WTC11 (cell line): ENCODE measurements at regions not wholly inside any gene's neighbourhood (a gene's known extent, or its start where the extent isn't known, plus 50 kb on each side); places are given as distances from the start of the nearest gene placed in this dataset.
A peak's percentile ranks its signal among the peaks of the same experiment; 100 is the strongest.

Source experiments
- ATAC-seq: fragments of 200-7000 bp; cut with Tn5 transposase; 2 replicates; pipeline ENCODE4 v1.10.0; 2021; ENCODE audit warnings: mild to moderate bottlenecking, moderate library complexity
- CTCF ChIA-PET: fragments of 300-600 bp; sonication (Branson Sonifier 250); formaldehyde crosslinking; loops from one replicate; lab custom pipeline; 2021; ENCODE audit warnings: antibody characterized with exemption; lab: Charles Lee
- POLR2A ChIA-PET: fragments of 350-600 bp; sonication (Branson Sonifier 250); formaldehyde crosslinking; loops from one replicate; lab custom pipeline; 2021; ENCODE audit warnings: antibody characterized with exemption; lab: Charles Lee
- DNase-seq: peaks from one replicate; pipeline ENCODE4 v3.0.0; 2021; ENCODE audit warnings: low spot score
- H3K27ac Mint-ChIP-seq: 2 replicates; pipeline ENCODE4 v1.8.0; 2021; ENCODE audit warnings: mixed read lengths
- H3K27me3 Mint-ChIP-seq: 2 replicates; pipeline ENCODE4 v1.8.0; 2021; ENCODE audit warnings: low read depth, mild to moderate bottlenecking, moderate library complexity, mixed read lengths
- H3K36me3 Mint-ChIP-seq: 2 replicates; pipeline ENCODE4 v1.8.0; 2021; ENCODE audit warnings: mixed read lengths
- H3K4me1 Mint-ChIP-seq: 2 replicates; pipeline ENCODE4 v1.8.0; 2022; ENCODE audit warnings: mixed read lengths
- H3K4me3 Mint-ChIP-seq: 2 replicates; pipeline ENCODE4 v1.8.0; 2021; ENCODE audit warnings: mild to moderate bottlenecking, moderate library complexity, mixed read lengths
- H3K9me3 Mint-ChIP-seq: 2 replicates; pipeline ENCODE4 v1.8.0; 2021; ENCODE audit warnings: mixed read lengths
- ATF1 ChIP-seq: sonication (generic); formaldehyde crosslinking; IDR thresholded peaks from 2 replicates; pipeline ENCODE4 v1.8.1; 2023; ENCODE audit warnings: mild to moderate bottlenecking, moderate library complexity, missing genetic modification reagents
- CREM ChIP-seq: sonication (generic); formaldehyde crosslinking; IDR thresholded peaks from 2 replicates; pipeline ENCODE4 v1.8.1; 2022; ENCODE audit warnings: mild to moderate bottlenecking, missing genetic modification reagents, moderate library complexity
- EMX1 ChIP-seq: fragments of 250-450 bp; sonication (Bioruptor Pico); IDR thresholded peaks from 2 replicates; pipeline ENCODE4 v1.8.0; 2021; ENCODE audit warnings: mild to moderate bottlenecking
- ETV6 ChIP-seq: sonication (generic); formaldehyde crosslinking; IDR thresholded peaks from 2 replicates; pipeline ENCODE4 v1.8.1; 2022; ENCODE audit warnings: mild to moderate bottlenecking, missing genetic modification reagents
- FOXK1 ChIP-seq: sonication (generic); formaldehyde crosslinking; IDR thresholded peaks from 2 replicates; pipeline ENCODE4 v1.8.0; 2022; ENCODE audit warnings: mild to moderate bottlenecking, moderate library complexity, missing genetic modification reagents
- GABPB1 ChIP-seq: sonication (generic); formaldehyde crosslinking; IDR thresholded peaks from 2 replicates; pipeline ENCODE4 v1.8.1; 2023; ENCODE audit warnings: mild to moderate bottlenecking, missing genetic modification reagents
- IRF2 ChIP-seq: sonication (generic); formaldehyde crosslinking; IDR thresholded peaks from 2 replicates; pipeline ENCODE4 v1.8.0; 2022; ENCODE audit warnings: low read depth, missing genetic modification reagents, borderline replicate concordance
- JUN ChIP-seq: sonication (generic); formaldehyde crosslinking; IDR thresholded peaks from 2 replicates; pipeline ENCODE4 v1.8.0; 2023; ENCODE audit warnings: mild to moderate bottlenecking, missing genetic modification reagents
- KAT7 ChIP-seq: sonication (generic); formaldehyde crosslinking; IDR thresholded peaks from 2 replicates; pipeline ENCODE4 v1.8.1; 2023; ENCODE audit warnings: missing genetic modification reagents, mild to moderate bottlenecking, borderline replicate concordance
- NFATC4 ChIP-seq: fragments of 250-450 bp; sonication (Bioruptor Pico); IDR thresholded peaks from 2 replicates; pipeline ENCODE4 v1.9.0; 2021; ENCODE audit warnings: mild to moderate bottlenecking
- NR1H2 ChIP-seq: sonication (generic); formaldehyde crosslinking; IDR thresholded peaks from 2 replicates; pipeline ENCODE4 v1.9.0; 2021; ENCODE audit warnings: mild to moderate bottlenecking, moderate library complexity, missing genetic modification reagents
- OVOL2 ChIP-seq: fragments of 250-450 bp; sonication (Bioruptor Pico); IDR thresholded peaks from 2 replicates; pipeline ENCODE4 v1.9.0; 2021; ENCODE audit warnings: mild to moderate bottlenecking, borderline replicate concordance
- SMAD3 ChIP-seq: sonication (generic); formaldehyde crosslinking; IDR thresholded peaks from 2 replicates; pipeline ENCODE4 v1.8.0; 2022; ENCODE audit warnings: missing genetic modification reagents, mild to moderate bottlenecking, borderline replicate concordance
- SP1 ChIP-seq: sonication (generic); formaldehyde crosslinking; conservative IDR thresholded peaks from 2 replicates; pipeline ENCODE4 v1.8.1; 2022; ENCODE audit warnings: missing genetic modification reagents
- ZBTB21 ChIP-seq: sonication (generic); formaldehyde crosslinking; IDR thresholded peaks from 2 replicates; pipeline ENCODE4 v1.8.1; 2023; ENCODE audit warnings: mild to moderate bottlenecking, missing genetic modification reagents, borderline replicate concordance
- ZNF396 ChIP-seq: fragments of 250-450 bp; sonication (Bioruptor Pico); IDR thresholded peaks from 2 replicates; pipeline ENCODE4 v1.8.0; 2021; ENCODE audit warnings: mild to moderate bottlenecking, moderate library complexity, borderline replicate concordance
- ZNF416 ChIP-seq: fragments of 250-450 bp; sonication (Bioruptor Pico); IDR thresholded peaks from 2 replicates; pipeline ENCODE4 v1.9.0; 2021; ENCODE audit warnings: mild to moderate bottlenecking, inconsistent platforms
- TF ChIP-seq, protein P1 (sequence below): sonication (generic); formaldehyde crosslinking; IDR thresholded peaks from 2 replicates; pipeline ENCODE4 v1.8.1; 2023; ENCODE audit warnings: mild to moderate bottlenecking, missing genetic modification reagents, moderate library complexity
- TF ChIP-seq, protein P2 (sequence below): sonication (generic); formaldehyde crosslinking; IDR thresholded peaks from 2 replicates; pipeline ENCODE4 v1.8.0; 2023; ENCODE audit warnings: missing genetic modification reagents, mild to moderate bottlenecking, borderline replicate concordance
- TF ChIP-seq, protein P3 (sequence below): sonication (generic); formaldehyde crosslinking; IDR thresholded peaks from 2 replicates; pipeline ENCODE4 v1.8.0; 2022; ENCODE audit warnings: mild to moderate bottlenecking, missing genetic modification reagents
- TF ChIP-seq, protein P4 (sequence below): fragments of 250-450 bp; sonication (Bioruptor Pico); IDR thresholded peaks from 2 replicates; pipeline ENCODE4 v1.9.0; 2021; ENCODE audit warnings: mild to moderate bottlenecking

DNA sequence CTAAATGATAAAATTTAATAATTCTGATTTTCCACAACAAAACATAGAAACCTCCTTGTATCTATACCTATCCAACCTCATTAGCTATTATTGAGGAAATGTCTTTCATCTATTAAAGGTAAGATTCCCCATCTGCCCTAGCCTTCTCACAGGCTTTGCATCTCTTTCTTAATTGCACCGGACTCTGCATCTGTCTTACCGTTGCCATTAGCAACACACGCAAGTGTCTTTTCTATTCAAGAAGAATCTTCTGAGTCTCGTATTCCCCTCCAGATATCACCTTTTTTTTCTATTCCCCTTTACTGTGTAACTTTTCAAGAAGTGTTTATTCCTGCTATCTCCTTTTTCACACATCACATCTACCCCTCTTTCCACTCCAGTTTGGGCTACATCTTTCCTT, 500.0 kb downstream of the NOVA1 start:
- ATAC-seq (no peak), DNase-seq (no peak)
- no peak overlapping the region for H3K4me3 Mint-ChIP-seq
- no peaks in the 10 kb centered on the region for H3K9me3 Mint-ChIP-seq
- H3K4me1 Mint-ChIP-seq: peaks cover 3% of the 10 kb centered on the region; the same call in 1 of the 2 replicates
- ChIA-PET POLR2A (no interaction called here), CTCF (no interaction called here)
- H3K36me3 Mint-ChIP-seq: no peaks in the 10 kb centered on the region
- H3K27ac Mint-ChIP-seq: no peak overlapping the region
- TF ChIP-seq JUN (CRISPR knock-in tag): no peak
- no peak for TF ChIP-seq ETV6 (CRISPR knock-in tag)
- TF ChIP-seq SMAD3 (CRISPR knock-in tag): no peak
- no peak for TF ChIP-seq ATF1 (CRISPR knock-in tag)
- TF ChIP-seq IRF2: no peak
- no peak for TF ChIP-seq NFATC4 (CRISPR knock-in tag)
- TF ChIP-seq GABPB1: no peak
- TF ChIP-seq CREM (CRISPR knock-in tag): no peak
- no peak for TF ChIP-seq EMX1 (CRISPR knock-in tag)
- TF ChIP-seq, protein P1, sequence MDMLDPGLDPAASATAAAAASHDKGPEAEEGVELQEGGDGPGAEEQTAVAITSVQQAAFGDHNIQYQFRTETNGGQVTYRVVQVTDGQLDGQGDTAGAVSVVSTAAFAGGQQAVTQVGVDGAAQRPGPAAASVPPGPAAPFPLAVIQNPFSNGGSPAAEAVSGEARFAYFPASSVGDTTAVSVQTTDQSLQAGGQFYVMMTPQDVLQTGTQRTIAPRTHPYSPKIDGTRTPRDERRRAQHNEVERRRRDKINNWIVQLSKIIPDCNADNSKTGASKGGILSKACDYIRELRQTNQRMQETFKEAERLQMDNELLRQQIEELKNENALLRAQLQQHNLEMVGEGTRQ (CRISPR knock-in tag): no peak
- TF ChIP-seq ZNF396: no peak
- TF ChIP-seq, protein P2, sequence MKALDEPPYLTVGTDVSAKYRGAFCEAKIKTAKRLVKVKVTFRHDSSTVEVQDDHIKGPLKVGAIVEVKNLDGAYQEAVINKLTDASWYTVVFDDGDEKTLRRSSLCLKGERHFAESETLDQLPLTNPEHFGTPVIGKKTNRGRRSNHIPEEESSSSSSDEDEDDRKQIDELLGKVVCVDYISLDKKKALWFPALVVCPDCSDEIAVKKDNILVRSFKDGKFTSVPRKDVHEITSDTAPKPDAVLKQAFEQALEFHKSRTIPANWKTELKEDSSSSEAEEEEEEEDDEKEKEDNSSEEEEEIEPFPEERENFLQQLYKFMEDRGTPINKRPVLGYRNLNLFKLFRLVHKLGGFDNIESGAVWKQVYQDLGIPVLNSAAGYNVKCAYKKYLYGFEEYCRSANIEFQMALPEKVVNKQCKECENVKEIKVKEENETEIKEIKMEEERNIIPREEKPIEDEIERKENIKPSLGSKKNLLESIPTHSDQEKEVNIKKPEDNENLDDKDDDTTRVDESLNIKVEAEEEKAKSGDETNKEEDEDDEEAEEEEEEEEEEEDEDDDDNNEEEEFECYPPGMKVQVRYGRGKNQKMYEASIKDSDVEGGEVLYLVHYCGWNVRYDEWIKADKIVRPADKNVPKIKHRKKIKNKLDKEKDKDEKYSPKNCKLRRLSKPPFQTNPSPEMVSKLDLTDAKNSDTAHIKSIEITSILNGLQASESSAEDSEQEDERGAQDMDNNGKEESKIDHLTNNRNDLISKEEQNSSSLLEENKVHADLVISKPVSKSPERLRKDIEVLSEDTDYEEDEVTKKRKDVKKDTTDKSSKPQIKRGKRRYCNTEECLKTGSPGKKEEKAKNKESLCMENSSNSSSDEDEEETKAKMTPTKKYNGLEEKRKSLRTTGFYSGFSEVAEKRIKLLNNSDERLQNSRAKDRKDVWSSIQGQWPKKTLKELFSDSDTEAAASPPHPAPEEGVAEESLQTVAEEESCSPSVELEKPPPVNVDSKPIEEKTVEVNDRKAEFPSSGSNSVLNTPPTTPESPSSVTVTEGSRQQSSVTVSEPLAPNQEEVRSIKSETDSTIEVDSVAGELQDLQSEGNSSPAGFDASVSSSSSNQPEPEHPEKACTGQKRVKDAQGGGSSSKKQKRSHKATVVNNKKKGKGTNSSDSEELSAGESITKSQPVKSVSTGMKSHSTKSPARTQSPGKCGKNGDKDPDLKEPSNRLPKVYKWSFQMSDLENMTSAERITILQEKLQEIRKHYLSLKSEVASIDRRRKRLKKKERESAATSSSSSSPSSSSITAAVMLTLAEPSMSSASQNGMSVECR (CRISPR knock-in tag): no peak
- no peak for TF ChIP-seq ZNF416 (CRISPR knock-in tag)
- TF ChIP-seq SP1 (CRISPR knock-in tag): no peak
- H3K27me3 Mint-ChIP-seq: peaks cover 19% of the 10 kb centered on the region

DNA sequence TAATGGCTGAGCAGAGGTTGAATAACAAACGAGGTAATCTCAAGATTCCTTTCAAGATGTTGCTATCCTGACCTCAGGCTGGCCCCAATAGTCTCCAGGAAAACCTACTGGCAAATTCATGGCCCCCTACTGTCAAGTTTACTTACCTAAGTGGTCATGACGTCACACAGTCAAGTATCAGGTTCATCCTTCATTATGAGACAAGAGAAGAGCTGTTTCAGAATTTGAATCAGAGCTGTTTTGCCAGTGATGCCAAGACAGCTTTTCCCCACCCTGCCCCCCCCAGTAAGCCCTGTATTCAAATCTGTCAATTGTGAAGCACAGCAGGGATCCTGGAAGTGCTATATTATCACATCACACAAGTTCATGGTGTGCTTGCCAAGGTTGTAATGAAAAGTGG, 509.6 kb downstream of the NOVA1 start:
- DNase-seq (peak; percentile 14), ATAC-seq (peak; percentile 90)
- POLR2A ChIA-PET: no interaction called here
- Mint-ChIP-seq H3K4me1 (peaks cover 25% of the 10 kb centered on the region), H3K27ac (no peak overlapping the region), H3K36me3 (no peaks in the 10 kb centered on the region), H3K4me3 (no peak overlapping the region), H3K27me3 (peaks cover 82% of the 10 kb centered on the region), H3K9me3 (peaks cover 21% of the 10 kb centered on the region)
- peak; percentile 93 for TF ChIP-seq ZBTB21
- TF ChIP-seq SP1 (CRISPR knock-in tag): 0 out of 2 replicates have a peak, but pooled peaks have one; percentile 32
- TF ChIP-seq KAT7 (CRISPR knock-in tag): no peak
- no peak for TF ChIP-seq ETV6 (CRISPR knock-in tag)
- TF ChIP-seq OVOL2 (CRISPR knock-in tag): no peak
- no peak for TF ChIP-seq NR1H2 (CRISPR knock-in tag)
- peak; percentile 64; the same call in 1 of the 2 replicates for TF ChIP-seq CREM (CRISPR knock-in tag)
- TF ChIP-seq, protein P3, sequence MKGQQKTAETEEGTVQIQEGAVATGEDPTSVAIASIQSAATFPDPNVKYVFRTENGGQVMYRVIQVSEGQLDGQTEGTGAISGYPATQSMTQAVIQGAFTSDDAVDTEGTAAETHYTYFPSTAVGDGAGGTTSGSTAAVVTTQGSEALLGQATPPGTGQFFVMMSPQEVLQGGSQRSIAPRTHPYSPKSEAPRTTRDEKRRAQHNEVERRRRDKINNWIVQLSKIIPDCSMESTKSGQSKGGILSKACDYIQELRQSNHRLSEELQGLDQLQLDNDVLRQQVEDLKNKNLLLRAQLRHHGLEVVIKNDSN (CRISPR knock-in tag): no peak
- 0 out of 2 replicates have a peak, but pooled peaks have one; percentile 52 for TF ChIP-seq FOXK1
- TF ChIP-seq, protein P4, sequence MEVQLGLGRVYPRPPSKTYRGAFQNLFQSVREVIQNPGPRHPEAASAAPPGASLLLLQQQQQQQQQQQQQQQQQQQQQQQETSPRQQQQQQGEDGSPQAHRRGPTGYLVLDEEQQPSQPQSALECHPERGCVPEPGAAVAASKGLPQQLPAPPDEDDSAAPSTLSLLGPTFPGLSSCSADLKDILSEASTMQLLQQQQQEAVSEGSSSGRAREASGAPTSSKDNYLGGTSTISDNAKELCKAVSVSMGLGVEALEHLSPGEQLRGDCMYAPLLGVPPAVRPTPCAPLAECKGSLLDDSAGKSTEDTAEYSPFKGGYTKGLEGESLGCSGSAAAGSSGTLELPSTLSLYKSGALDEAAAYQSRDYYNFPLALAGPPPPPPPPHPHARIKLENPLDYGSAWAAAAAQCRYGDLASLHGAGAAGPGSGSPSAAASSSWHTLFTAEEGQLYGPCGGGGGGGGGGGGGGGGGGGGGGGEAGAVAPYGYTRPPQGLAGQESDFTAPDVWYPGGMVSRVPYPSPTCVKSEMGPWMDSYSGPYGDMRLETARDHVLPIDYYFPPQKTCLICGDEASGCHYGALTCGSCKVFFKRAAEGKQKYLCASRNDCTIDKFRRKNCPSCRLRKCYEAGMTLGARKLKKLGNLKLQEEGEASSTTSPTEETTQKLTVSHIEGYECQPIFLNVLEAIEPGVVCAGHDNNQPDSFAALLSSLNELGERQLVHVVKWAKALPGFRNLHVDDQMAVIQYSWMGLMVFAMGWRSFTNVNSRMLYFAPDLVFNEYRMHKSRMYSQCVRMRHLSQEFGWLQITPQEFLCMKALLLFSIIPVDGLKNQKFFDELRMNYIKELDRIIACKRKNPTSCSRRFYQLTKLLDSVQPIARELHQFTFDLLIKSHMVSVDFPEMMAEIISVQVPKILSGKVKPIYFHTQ (CRISPR knock-in tag): no peak
- CTCF ChIA-PET: interaction anchor here (1.0 kb wide), 2 partner anchors 49 to 677 kb away, joined by 3 read pairs; no protein-coding TSS in a partner anchor
